ENCODE measurements at regions not wholly inside any gene's neighbourhood (a gene's known extent, or its start where the extent isn't known, plus 50 kb on each side); places are given as distances from the start of the nearest gene placed in this dataset.

- Histone ChIP-seq H4K20me1 (ENCODE audit: insufficient read depth, low read length) (no peaks in the 10 kb centered on the region), H3K4me2 (ENCODE audit: low read length) (no peak overlapping the region), H2AFZ (ENCODE audit: low read length) (no peak overlapping the region), H3K9me2 (ENCODE audit: insufficient read depth, low read length) (no peaks in the 10 kb centered on the region), H3K79me2 (ENCODE audit: insufficient read depth, low read depth, low read length) (no peaks in the 10 kb centered on the region), H3K9me3 (ENCODE audit: low read length) (no peaks in the 10 kb centered on the region), H3K36me3 (ENCODE audit: insufficient read depth, low read length) (no peaks in the 10 kb centered on the region), H3K27ac (ENCODE audit: low read depth, low read length, poor library complexity, severe bottlenecking) (no peak overlapping the region), H3K4me3 (ENCODE audit: low read depth, low read length, poor library complexity, severe bottlenecking) (no peak overlapping the region), H3K4me1 (ENCODE audit: insufficient read depth, low read length, poor library complexity, severe bottlenecking) (no peaks in the 10 kb centered on the region)
- ChIA-PET CTCF (ENCODE audit: unreplicated experiment) (interaction anchor here (0.5 kb wide), 1 partner anchor 1818 kb away, joined by 3 read pairs; no protein-coding TSS in a partner anchor), POLR2A (no interaction called here)
- no TSS peak for BruUV-seq (replicated peaks)
- TF ChIP-seq CTCF (conservative IDR thresholded peaks at IDR 0.05; ENCODE audit: low read length) = no peak
- no peak for TF ChIP-seq EZH2phosphoT487 (IDR thresholded peaks at IDR 0.05; ENCODE audit: borderline replicate concordance, low read depth, low read length)
- DNase-seq (ENCODE audit: low spot score) = no peak
- intact Hi-C loops (cut with micrococcal nuclease; ENCODE audit: unreplicated experiment) = no loop called here
These were observed 94.3 kb upstream of the ZFHX3 start for GRCh38 chr16:73142053-73142854.

GRCh38 chr16:73140929-73141328 is 93.0 kb upstream of the ZFHX3 start:
- POLR2A ChIA-PET = no interaction called here
- no peaks in the 10 kb centered on the region for H4K20me1 ChIP-seq (ENCODE audit: insufficient read depth, low read length)
- no peaks in the 10 kb centered on the region for H3K4me1 ChIP-seq (ENCODE audit: insufficient read depth, low read length, poor library complexity, severe bottlenecking)
- no TSS peak for BruUV-seq (replicated peaks)
- DNase-seq (ENCODE audit: low spot score) = no peak
- no peak overlapping the region for H3K4me2 ChIP-seq (ENCODE audit: low read length)
- no peaks in the 10 kb centered on the region for H3K36me3 ChIP-seq (ENCODE audit: insufficient read depth, low read length)
- CTCF ChIA-PET (ENCODE audit: unreplicated experiment) = no interaction called here
- no peaks in the 10 kb centered on the region for H3K9me2 ChIP-seq (ENCODE audit: insufficient read depth, low read length)
- intact Hi-C loops (cut with micrococcal nuclease; ENCODE audit: unreplicated experiment) = no loop called here
- no peak overlapping the region for H3K4me3 ChIP-seq (ENCODE audit: low read depth, low read length, poor library complexity, severe bottlenecking)
- H3K9me3 ChIP-seq (ENCODE audit: low read length) = no peaks in the 10 kb centered on the region
- no peak overlapping the region for H2AFZ ChIP-seq (ENCODE audit: low read length)
- H3K79me2 ChIP-seq (ENCODE audit: insufficient read depth, low read depth, low read length) = no peaks in the 10 kb centered on the region
- no peak for TF ChIP-seq EZH2phosphoT487 (IDR thresholded peaks at IDR 0.05; ENCODE audit: borderline replicate concordance, low read depth, low read length)
- no peak for TF ChIP-seq CTCF (conservative IDR thresholded peaks at IDR 0.05; ENCODE audit: low read length)
- no peak overlapping the region for H3K27ac ChIP-seq (ENCODE audit: low read depth, low read length, poor library complexity, severe bottlenecking)

GRCh38 chr16:73131156-73131862 is 83.4 kb upstream of the ZFHX3 start:
- H4K20me1 ChIP-seq (ENCODE audit: insufficient read depth, low read length) = no peaks in the 10 kb centered on the region
- no peaks in the 10 kb centered on the region for H3K79me2 ChIP-seq (ENCODE audit: insufficient read depth, low read depth, low read length)
- intact Hi-C loops (cut with micrococcal nuclease; ENCODE audit: unreplicated experiment) = no loop called here
- H3K9me2 ChIP-seq (ENCODE audit: insufficient read depth, low read length) = no peaks in the 10 kb centered on the region
- ChIA-PET CTCF (ENCODE audit: unreplicated experiment) (no interaction called here), POLR2A (interaction anchor here (0.5 kb wide), 1 partner anchor 36 kb away, joined by 5 read pairs; no protein-coding TSS in a partner anchor)
- no peaks in the 10 kb centered on the region for H3K4me1 ChIP-seq (ENCODE audit: insufficient read depth, low read length, poor library complexity, severe bottlenecking)
- H3K4me2 ChIP-seq (ENCODE audit: low read length) = no peak overlapping the region
- no peak overlapping the region for H2AFZ ChIP-seq (ENCODE audit: low read length)
- H3K36me3 ChIP-seq (ENCODE audit: insufficient read depth, low read length) = no peaks in the 10 kb centered on the region
- no peak overlapping the region for H3K4me3 ChIP-seq (ENCODE audit: low read depth, low read length, poor library complexity, severe bottlenecking)
- no peak overlapping the region for H3K27ac ChIP-seq (ENCODE audit: low read depth, low read length, poor library complexity, severe bottlenecking)
- no peak for TF ChIP-seq CTCF (conservative IDR thresholded peaks at IDR 0.05; ENCODE audit: low read length)
- TF ChIP-seq EZH2phosphoT487 (IDR thresholded peaks at IDR 0.05; ENCODE audit: borderline replicate concordance, low read depth, low read length) = no peak
- no peak for DNase-seq (ENCODE audit: low spot score)
- no TSS peak for BruUV-seq (replicated peaks)
- no peaks in the 10 kb centered on the region for H3K9me3 ChIP-seq (ENCODE audit: low read length)

All from OCI-LY7 (cell line).